Gastroesophageal sphincter (tissue), 3 donors: ENCODE measurements at regions not wholly inside any gene's neighbourhood (a gene's known extent, or its start where the extent isn't known, plus 50 kb on each side); places are given as distances from the start of the nearest gene placed in this dataset.

ENCODE experiments used
- POLR2A ChIP-seq, 2 donors: fragments of 450-650 bp; IDR thresholded peaks; one replicate each; pipeline ENCODE4 v1.6.1; 2017; ENCODE audit warnings: antibody characterized with exemption in 2 of 2, mild to moderate bottlenecking in 2 of 2, moderate library complexity in 1 of 2
- POLR2AphosphoS5 ChIP-seq: sonication (generic); formaldehyde crosslinking; IDR thresholded peaks from one replicate; pipeline ENCODE4 v1.6.1; 2017; ENCODE audit warnings: antibody characterized with exemption
- TF ChIP-seq, protein P1 (sequence below), 4 experiments: fragments of 200-600 bp in 2 of 4; fragments of 450-650 bp in 2 of 4; sonication (generic) in 1 of 4; IDR thresholded peaks; one replicate each; pipeline ENCODE4 v1.5.1; 2017 to 2019; ENCODE audit warnings: antibody characterized with exemption in 4 of 4, mild to moderate bottlenecking in 2 of 4, moderate library complexity in 2 of 4

DNA sequence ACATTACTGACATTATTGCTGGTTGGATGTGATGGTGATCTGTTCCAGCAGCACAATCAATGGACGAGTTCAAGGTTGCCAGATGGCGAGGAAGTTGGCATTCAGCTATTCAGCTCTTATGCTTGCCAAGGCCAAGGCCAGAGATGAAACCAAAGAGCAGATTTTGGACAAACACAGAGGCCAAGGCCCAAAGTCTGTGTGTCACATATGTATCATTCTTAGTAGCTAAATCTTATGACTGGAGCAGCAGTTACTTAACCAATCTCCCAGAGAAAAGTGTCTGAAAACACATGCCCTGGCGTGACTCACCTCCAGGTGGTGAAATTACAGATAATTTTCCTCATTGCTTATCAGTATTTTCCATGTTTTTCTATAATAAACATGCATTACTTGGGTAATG, 189.0 kb upstream of the EGFLAM start:
- TF ChIP-seq, protein P1, sequence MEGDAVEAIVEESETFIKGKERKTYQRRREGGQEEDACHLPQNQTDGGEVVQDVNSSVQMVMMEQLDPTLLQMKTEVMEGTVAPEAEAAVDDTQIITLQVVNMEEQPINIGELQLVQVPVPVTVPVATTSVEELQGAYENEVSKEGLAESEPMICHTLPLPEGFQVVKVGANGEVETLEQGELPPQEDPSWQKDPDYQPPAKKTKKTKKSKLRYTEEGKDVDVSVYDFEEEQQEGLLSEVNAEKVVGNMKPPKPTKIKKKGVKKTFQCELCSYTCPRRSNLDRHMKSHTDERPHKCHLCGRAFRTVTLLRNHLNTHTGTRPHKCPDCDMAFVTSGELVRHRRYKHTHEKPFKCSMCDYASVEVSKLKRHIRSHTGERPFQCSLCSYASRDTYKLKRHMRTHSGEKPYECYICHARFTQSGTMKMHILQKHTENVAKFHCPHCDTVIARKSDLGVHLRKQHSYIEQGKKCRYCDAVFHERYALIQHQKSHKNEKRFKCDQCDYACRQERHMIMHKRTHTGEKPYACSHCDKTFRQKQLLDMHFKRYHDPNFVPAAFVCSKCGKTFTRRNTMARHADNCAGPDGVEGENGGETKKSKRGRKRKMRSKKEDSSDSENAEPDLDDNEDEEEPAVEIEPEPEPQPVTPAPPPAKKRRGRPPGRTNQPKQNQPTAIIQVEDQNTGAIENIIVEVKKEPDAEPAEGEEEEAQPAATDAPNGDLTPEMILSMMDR (IDR thresholded peaks at IDR 0.05) = no peak
- no peak for TF ChIP-seq POLR2AphosphoS5
- no peak for TF ChIP-seq POLR2A (IDR thresholded peaks at IDR 0.05)
